ENCODE measurements at regions not wholly inside any gene's neighbourhood (a gene's known extent, or its start where the extent isn't known, plus 50 kb on each side); places are given as distances from the start of the nearest gene placed in this dataset.

GRCh38 chr15:45884289-45884688 lies 249.5 kb downstream of the SQOR start:
- Histone ChIP-seq H3K36me3 (ENCODE audit: insufficient read depth, low read length) (no peaks in the 10 kb centered on the region), H3K9ac (ENCODE audit: low read length) (no peak overlapping the region), H3K27ac (ENCODE audit: low read depth, low read length) (no peak overlapping the region), H3K4me2 (ENCODE audit: low read length) (no peak overlapping the region), H3K4me1 (ENCODE audit: insufficient read depth, low read length) (no peaks in the 10 kb centered on the region), H4K20me1 (ENCODE audit: insufficient read depth, low read length) (no peaks in the 10 kb centered on the region), H3K9me3 (ENCODE audit: insufficient read depth, low read depth, low read length) (no peaks in the 10 kb centered on the region), H2AFZ (ENCODE audit: low read depth, low read length) (no peak overlapping the region), H3K27me3 (ENCODE audit: insufficient read depth, low read length) (no peaks in the 10 kb centered on the region), H3K79me2 (ENCODE audit: insufficient read depth, low read length) (no peaks in the 10 kb centered on the region), H3K4me3 (ENCODE audit: insufficient read depth, low read depth, low read length) (no peak overlapping the region)
- Mint-ChIP-seq H3K36me3 (ENCODE audit: low read depth, unreplicated experiment) (no peaks in the 10 kb centered on the region), H3K27me3 (ENCODE audit: low read depth, unreplicated experiment) (no peaks in the 10 kb centered on the region), H3K9me3 (ENCODE audit: unreplicated experiment) (peaks cover 8% of the 10 kb centered on the region), H3K27ac (ENCODE audit: unreplicated experiment) (no peak overlapping the region), H3K4me3 (ENCODE audit: unreplicated experiment) (no peak overlapping the region), H3K4me1 (ENCODE audit: low read depth, unreplicated experiment) (no peaks in the 10 kb centered on the region)
- TF ChIP-seq EZH2 (IDR thresholded peaks at IDR 0.05; ENCODE audit: insufficient read depth, low read length): no peak
- TF ChIP-seq, protein P1, sequence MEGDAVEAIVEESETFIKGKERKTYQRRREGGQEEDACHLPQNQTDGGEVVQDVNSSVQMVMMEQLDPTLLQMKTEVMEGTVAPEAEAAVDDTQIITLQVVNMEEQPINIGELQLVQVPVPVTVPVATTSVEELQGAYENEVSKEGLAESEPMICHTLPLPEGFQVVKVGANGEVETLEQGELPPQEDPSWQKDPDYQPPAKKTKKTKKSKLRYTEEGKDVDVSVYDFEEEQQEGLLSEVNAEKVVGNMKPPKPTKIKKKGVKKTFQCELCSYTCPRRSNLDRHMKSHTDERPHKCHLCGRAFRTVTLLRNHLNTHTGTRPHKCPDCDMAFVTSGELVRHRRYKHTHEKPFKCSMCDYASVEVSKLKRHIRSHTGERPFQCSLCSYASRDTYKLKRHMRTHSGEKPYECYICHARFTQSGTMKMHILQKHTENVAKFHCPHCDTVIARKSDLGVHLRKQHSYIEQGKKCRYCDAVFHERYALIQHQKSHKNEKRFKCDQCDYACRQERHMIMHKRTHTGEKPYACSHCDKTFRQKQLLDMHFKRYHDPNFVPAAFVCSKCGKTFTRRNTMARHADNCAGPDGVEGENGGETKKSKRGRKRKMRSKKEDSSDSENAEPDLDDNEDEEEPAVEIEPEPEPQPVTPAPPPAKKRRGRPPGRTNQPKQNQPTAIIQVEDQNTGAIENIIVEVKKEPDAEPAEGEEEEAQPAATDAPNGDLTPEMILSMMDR (IDR thresholded peaks at IDR 0.05; ENCODE audit: insufficient read depth, low read depth, low read length): no peak
- DNase-seq (ENCODE audit: low read depth) (no peak), FAIRE-seq (no peak)

- Mint-ChIP-seq H3K27me3 (ENCODE audit: low read depth, unreplicated experiment) (no peaks in the 10 kb centered on the region), H3K4me1 (ENCODE audit: low read depth, unreplicated experiment) (no peaks in the 10 kb centered on the region), H3K4me3 (ENCODE audit: unreplicated experiment) (no peak overlapping the region), H3K27ac (ENCODE audit: unreplicated experiment) (no peak overlapping the region), H3K36me3 (ENCODE audit: low read depth, unreplicated experiment) (no peaks in the 10 kb centered on the region), H3K9me3 (ENCODE audit: unreplicated experiment) (peaks cover 6% of the 10 kb centered on the region)
- H3K4me1 ChIP-seq (ENCODE audit: insufficient read depth, low read length): no peaks in the 10 kb centered on the region
- no peak for DNase-seq (ENCODE audit: low read depth)
- H3K9ac ChIP-seq (ENCODE audit: low read length): no peak overlapping the region
- H3K4me3 ChIP-seq (ENCODE audit: insufficient read depth, low read depth, low read length): no peak overlapping the region
- no peaks in the 10 kb centered on the region for H3K27me3 ChIP-seq (ENCODE audit: insufficient read depth, low read length)
- H3K9me3 ChIP-seq (ENCODE audit: insufficient read depth, low read depth, low read length): no peaks in the 10 kb centered on the region
- TF ChIP-seq EZH2 (IDR thresholded peaks at IDR 0.05; ENCODE audit: insufficient read depth, low read length): no peak
- TF ChIP-seq, protein P1 (IDR thresholded peaks at IDR 0.05; ENCODE audit: insufficient read depth, low read depth, low read length): no peak
- no peaks in the 10 kb centered on the region for H3K36me3 ChIP-seq (ENCODE audit: insufficient read depth, low read length)
- H3K27ac ChIP-seq (ENCODE audit: low read depth, low read length): no peak overlapping the region
- FAIRE-seq: no peak
- no peaks in the 10 kb centered on the region for H3K79me2 ChIP-seq (ENCODE audit: insufficient read depth, low read length)
- H3K4me2 ChIP-seq (ENCODE audit: low read length): no peak overlapping the region
- no peak overlapping the region for H2AFZ ChIP-seq (ENCODE audit: low read depth, low read length)
- no peaks in the 10 kb centered on the region for H4K20me1 ChIP-seq (ENCODE audit: insufficient read depth, low read length)
These were observed 250.1 kb downstream of the SQOR start for GRCh38 chr15:45884755-45885445.

DNA sequence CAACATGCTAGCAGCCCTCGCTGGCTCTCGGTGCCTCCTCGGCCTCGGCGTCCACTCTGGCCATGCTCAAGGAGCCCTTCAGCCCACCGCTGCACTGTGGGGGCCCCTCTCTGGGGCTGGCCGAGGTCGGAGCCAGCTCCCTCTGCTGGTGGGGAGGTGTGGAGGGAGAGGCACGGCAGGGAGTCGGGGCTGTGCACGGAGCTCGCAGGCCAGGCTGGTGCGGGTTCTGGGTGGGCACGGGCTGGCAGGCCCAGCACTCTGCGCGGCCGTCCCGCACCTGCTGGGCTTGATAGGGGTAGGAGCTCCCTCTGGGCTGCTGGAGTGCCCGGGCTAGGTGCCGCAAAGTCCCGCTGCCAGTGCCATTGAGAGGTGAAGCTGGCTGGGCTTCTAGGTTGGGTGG lies 251.0 kb downstream of the SQOR start:
- Histone ChIP-seq H3K27me3 (ENCODE audit: insufficient read depth, low read length) (no peaks in the 10 kb centered on the region), H3K4me1 (ENCODE audit: insufficient read depth, low read length) (no peaks in the 10 kb centered on the region), H3K27ac (ENCODE audit: low read depth, low read length) (no peak overlapping the region), H3K79me2 (ENCODE audit: insufficient read depth, low read length) (no peaks in the 10 kb centered on the region), H3K4me3 (ENCODE audit: insufficient read depth, low read depth, low read length) (no peak overlapping the region), H2AFZ (ENCODE audit: low read depth, low read length) (no peak overlapping the region), H3K36me3 (ENCODE audit: insufficient read depth, low read length) (no peaks in the 10 kb centered on the region), H4K20me1 (ENCODE audit: insufficient read depth, low read length) (no peaks in the 10 kb centered on the region), H3K9ac (ENCODE audit: low read length) (no peak overlapping the region), H3K9me3 (ENCODE audit: insufficient read depth, low read depth, low read length) (no peaks in the 10 kb centered on the region), H3K4me2 (ENCODE audit: low read length) (no peak overlapping the region)
- Mint-ChIP-seq H3K4me3 (ENCODE audit: unreplicated experiment) (no peak overlapping the region), H3K9me3 (ENCODE audit: unreplicated experiment) (peaks cover 3% of the 10 kb centered on the region), H3K27me3 (ENCODE audit: low read depth, unreplicated experiment) (no peaks in the 10 kb centered on the region), H3K36me3 (ENCODE audit: low read depth, unreplicated experiment) (no peaks in the 10 kb centered on the region), H3K4me1 (ENCODE audit: low read depth, unreplicated experiment) (no peaks in the 10 kb centered on the region), H3K27ac (ENCODE audit: unreplicated experiment) (no peak overlapping the region)
- TF ChIP-seq EZH2 (IDR thresholded peaks at IDR 0.05; ENCODE audit: insufficient read depth, low read length): no peak
- TF ChIP-seq, protein P1 (IDR thresholded peaks at IDR 0.05; ENCODE audit: insufficient read depth, low read depth, low read length): no peak
- no peak for DNase-seq (ENCODE audit: low read depth)
- FAIRE-seq: no peak

All from astrocyte (in vitro differentiated cells and primary cell).